NCI-H128 (cell line): ENCODE measurements at regions not wholly inside any gene's neighbourhood (a gene's known extent, or its start where the extent isn't known, plus 50 kb on each side); places are given as distances from the start of the nearest gene placed in this dataset.

Experiments
- DNase-seq: peaks from one replicate; lab custom pipeline; 2025; ENCODE audit not compliant: unreplicated experiment; lab: John Stamatoyannopoulos, UW

DNA sequence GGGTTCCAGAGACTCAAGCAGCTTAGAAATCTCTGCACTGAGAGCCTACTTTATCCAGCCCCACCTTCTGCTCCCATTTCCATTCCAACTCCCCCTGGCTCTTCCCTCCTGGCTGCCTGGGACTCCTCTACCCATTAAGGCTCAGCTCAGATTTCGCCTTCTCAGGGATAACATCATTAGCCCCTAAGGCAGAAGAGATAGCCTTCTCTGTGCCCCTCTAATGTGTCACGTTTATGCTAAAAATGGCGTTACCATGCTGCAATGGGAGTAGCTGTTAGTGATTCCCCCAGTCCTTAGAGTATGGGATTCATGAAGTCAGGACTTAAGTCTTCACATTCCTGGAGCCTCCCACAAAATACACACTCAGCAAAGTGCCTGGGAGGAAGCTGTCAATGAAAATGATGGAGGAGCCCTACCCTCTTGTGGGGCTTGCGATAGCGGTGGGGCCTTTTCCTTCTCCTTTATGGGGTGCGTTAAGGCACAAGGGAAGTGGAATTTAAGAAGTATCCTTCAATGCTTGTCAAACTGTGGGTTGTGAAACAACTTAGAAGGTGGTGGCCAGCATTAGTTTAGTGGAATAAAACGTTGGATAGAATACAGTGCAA, 144.7 kb upstream of the COPS8 start:
- no peak for DNase-seq

DNA sequence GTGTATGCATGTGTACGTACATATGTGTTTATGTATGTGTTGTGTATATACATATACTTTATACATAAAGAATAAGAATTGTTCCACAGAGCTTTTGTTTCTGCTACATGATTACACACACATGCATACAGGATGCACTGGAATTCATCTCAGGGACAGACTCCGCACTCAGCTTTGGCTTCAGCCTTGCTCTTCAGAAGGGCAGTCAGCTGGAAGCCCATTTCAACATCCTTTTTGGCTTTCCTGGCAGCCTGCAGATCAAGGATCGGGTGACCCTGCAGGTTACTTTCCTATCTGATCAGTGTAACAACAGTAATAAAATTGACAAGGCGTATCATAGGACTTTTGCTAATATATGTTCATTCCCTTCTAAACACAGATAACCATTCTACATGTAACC, 144.1 kb upstream of the COPS8 start:
- DNase-seq = no peak

DNA sequence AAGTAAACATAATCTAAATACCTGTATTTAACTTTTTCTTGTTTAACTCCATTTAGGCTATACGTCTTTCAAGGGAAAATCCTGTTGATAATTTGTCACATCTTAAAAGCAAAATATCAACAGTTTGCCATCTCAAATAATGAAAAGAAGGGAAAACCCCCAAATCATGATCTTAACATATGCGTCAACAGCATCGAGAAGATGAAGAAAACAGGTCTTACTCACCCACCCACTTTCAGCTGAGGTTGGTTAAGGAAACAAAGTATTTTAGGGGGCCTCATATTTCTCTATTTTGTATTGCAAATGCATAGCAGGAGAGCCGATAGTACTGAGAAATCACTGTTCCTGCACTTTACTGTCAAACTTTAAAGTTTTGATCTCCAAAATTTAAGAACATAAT, 143.1 kb upstream of the COPS8 start:
- no peak for DNase-seq

DNA sequence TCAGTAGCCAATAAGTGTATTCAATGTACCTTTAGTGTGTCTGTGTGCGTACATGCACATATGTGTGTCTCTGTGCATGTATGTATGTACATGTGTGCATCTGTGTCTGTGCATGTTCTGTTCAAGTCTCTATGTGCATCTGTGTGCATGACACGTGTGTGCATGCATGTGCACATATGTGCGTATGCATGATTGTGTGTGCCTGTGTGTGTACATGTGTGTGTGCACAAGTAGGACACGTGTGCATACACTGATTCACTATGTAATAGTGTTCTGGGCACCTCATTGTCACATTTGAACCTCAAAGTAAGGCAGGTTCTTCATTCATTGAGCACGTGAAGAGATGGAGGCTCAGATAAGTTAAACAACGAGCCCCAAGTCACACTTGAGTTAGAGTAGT, 142.6 kb upstream of the COPS8 start:
- no peak for DNase-seq

DNA sequence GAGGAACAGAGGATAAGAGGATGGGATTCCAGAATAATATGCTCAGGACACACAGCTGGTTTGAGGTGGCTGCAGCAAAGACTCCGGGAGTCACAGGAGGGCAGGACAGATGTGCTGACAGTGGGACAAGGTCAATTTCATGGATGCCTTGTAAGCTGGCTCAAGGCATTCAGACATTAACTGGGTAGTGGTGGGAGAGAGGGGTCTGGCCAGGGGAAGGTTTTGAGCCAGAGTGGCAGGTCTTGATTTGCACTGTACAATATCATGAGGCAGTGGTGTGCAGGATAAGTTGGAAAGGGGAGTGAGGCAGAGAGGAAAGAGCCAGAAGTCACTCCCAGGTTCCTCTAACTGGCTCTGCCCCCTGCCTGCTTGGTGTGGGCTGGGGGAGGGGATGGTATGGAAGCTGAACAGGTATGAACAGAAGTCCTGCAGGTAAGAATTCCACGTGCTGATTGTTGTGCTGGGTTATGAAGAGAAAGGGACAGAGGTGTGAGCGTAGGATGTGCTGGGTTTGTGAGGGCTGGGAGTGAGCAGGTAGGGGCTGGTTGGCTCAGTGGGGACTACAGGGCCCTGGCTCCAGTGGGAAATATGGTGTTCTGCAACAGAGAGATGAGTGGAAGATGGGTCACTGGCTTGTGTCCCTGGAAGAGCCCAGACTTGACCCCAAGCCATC, 141.7 kb upstream of the COPS8 start:
- DNase-seq = no peak

DNA sequence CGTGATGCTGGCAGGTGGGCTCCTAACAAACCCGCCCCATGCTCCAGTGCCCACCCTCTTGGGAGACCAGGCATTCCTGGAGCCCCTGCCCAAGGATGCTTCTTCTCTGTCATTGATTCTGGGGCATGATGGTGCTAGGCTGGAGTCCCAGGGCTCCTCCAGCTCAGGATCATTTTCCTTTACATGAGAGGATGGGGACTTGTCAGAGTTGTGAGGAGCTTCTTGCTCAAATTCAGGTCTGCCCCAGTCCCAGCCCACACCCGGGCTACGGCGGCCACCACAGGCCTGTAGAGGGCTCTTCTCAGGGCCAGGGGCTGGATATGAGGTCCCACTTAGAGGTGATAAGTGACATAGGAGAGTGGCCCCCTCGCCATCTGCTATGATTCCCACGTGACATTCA, 141.1 kb upstream of the COPS8 start:
- DNase-seq = no peak

DNA sequence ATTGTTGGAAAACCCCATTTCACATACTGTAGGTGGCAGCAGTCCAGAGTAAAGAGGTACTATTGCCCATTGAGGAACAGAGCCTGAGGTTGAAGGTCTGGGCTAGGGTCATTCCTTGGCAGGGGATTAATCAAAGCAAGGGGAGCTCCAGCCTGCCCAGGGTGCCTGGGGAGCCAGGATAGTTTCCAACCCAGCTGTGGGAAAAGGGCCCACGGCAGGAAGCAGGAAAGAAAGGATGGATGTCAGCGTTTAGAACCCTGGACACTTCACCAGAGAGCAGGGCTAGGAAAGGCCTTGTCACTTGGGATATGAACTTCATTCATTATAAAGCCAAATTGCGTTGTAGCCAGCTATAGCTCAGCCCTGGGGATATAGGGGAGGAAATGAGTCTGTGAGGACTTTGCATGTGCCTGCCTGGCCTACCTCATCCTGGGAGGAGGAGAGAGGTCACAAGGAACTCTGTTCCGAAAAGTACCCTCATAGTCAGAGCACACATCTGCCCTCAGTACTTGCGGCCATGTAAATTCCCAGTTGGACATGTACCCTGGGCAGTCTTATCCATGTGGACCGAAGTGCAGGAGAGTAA, 140.2 kb upstream of the COPS8 start:
- DNase-seq = no peak

DNA sequence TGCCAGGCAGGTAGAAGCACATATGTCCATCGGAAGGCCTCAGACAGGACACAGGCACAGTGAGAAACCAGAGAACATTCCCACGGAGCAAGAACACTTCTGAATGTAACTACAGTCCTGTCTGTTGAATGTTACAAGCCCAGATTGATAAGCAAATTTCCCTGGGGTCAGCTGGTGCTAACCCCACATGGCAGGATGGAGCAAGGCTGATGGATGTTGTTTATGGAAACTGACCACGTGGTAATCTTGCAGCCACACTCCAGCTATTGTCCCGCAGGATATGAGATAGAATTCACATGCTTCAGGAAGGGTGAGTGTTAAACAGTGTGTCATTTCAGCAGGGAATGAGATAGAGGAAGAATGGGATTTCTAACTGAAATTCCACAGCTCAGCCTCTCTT, 138.8 kb upstream of the COPS8 start:
- DNase-seq = no peak

DNA sequence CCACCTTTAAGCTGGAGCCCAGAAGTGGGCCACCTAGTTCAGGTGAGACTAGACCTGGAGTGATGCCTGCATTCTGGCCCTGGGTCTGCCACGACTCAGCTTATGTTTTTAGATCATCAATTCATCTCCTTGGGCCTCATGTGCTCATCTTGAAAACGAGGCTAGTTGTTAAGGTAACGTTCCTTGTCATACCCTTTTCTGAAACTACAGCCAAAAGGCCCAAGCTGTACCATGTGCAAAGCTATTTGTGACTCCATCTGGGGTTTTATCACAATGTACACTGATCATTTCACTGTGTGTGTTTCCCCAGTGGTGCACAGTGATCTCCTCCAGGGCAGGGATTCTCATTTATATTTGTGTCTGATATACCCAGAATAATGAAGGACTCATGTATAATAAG, 138.4 kb upstream of the COPS8 start:
- DNase-seq = no peak

DNA sequence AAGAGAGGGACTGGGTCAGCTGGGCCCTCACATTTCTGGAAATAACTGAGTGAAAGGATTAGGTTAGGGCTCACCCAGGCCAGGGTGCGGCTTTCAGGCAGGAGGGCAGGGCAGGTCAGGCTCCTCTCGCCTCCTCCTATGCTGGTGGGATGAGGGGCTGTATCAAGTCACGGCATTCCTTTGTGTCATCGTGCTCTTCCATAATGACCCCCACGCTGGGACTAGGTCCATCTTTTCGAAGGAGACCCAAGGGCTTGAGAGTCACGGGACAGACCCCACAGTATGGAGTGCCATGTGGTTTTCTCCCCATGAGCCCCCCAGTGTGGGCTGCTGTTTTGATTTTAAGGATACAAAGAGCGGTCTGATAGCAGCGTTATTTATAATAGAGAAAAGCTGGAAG, 137.8 kb upstream of the COPS8 start:
- no peak for DNase-seq

DNA sequence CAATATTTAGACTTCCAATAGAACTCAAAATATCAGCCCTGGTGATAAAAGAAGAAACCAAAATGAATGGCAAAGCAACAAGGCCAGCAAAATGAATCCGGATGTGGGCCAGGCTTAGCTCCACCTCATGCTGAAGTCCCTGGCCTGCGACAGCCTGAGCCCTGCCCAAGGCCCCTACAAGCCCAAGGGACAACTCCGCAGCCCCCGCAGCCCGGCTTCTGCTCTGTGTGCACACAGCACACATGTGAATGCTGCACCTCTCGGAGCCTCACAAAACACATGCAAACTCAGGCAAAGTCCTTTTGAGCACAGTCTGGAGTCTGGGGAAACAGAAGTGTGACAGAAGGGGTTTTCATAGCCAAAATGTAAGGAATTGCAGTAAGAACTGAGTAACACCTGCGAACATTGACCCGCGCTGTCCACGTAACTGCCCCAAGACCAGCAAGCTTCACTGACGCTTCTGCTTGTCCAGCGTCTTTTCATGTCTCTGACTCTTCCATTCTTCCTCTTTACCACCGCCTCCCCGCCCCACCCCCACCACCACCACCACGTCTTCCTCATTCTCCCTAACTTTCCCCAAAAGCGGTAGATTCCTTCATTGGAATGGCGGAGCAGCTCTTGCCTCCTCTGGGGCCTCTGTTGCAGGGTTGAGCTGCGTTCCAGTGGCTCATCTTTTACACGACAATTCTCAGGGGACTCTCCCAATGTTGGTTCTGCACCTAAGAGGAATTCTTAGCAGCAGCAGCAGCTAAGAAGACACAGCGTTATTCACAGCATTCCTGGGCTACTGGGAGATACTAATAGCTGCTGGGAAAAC, 136.4 kb upstream of the COPS8 start:
- DNase-seq = no peak

DNA sequence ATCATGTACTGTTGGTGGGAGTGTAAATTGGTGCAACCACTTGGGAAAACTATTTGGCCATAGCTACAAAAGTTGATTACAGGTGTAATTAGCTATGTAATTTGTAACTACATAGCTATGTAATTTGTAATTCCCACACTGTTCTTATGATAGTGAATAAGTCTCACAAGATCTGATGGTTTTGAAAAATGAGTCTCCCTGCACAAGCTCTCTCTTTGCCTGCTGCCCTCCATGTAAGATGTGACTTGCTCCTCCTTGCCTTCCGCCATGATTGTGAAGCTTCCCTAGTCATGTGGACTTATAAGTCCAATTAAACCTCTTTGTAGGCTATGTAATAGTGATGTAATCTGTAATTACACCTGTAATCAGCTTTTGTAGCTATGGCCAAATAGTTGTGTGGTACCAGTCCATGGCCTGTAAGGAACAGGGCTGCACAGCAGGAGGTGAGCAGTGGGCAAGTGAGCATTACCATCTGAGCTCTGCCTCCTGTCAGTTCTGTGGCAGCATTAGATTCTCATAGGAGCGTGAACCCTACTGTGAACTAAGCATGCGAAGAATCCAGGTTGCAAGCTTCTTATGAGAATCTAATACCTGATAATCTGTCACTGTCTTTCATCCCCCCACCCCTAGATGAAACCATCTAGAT, 133.7 kb upstream of the COPS8 start:
- no peak for DNase-seq

DNA sequence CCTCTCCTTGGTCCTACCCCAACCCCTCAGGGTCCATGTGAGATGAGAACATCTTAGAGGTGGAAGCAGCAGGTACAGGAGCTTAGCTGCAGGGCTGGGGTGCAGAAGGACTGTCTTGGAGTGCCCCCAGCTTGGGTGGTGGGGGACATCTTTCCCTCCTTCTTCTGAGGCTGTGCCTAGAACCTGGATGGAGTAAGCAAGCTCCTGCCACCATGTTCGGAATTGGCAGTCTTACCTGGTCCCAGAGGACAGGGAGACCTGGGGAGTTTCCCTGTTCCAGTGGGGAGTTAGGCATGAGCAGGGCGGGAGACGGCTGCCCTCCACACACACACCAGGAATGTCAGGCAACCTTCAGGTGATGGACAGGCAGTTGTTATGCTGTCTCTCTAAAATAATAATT, 131.0 kb upstream of the COPS8 start:
- no peak for DNase-seq

DNA sequence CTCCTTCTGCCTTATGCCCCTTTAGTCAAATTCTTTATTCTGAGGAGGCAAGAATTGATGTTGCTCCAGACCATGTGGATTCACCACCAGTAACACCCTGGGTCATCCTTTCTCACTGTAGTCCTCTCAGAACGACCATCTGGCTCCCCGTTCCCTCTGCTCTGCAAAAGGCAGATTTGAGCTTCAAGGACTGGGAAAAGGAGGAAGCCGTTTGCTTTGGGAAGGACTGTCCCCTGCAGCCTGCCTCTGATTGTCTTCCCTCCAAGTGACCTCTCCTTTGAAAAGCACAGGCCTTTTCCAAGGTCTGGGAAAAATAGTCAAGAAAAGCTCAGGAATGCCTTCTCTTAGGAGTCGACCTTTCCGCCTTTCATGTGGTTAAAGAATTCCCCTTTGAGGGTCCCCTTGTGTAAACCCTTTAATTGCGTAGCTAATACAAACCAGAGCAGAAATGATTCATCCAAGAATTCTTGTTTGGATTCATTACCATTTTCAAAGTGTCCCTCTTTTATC, 130.1 kb upstream of the COPS8 start:
- no peak for DNase-seq

DNA sequence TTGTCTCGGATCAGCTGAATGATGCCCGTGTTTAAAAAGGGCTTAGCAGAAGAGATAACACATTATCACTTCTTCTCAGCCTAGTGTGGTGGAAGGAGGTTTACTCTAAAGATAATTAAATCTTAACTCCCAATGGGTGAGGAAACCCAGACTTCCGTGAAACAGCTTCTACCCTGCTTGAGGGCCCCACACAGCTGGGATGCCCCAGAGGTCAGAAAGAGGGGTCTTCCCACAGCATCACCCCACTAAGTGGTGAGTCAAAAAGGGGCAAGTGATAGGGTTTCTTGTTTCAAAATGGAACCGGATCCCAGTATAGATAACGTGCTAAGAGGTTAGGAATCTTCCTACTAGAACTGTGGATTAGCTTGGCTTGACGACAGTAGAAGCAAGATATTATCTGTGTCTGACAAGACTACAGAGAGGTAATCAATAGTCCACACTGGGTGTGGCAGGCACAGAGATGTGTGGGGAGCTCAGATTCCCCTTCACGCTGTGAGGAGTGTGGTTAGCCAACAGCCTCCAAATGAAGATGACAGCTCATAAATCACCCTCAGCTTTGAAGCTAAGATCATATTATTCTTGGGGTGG, 129.6 kb upstream of the COPS8 start:
- no peak for DNase-seq

DNA sequence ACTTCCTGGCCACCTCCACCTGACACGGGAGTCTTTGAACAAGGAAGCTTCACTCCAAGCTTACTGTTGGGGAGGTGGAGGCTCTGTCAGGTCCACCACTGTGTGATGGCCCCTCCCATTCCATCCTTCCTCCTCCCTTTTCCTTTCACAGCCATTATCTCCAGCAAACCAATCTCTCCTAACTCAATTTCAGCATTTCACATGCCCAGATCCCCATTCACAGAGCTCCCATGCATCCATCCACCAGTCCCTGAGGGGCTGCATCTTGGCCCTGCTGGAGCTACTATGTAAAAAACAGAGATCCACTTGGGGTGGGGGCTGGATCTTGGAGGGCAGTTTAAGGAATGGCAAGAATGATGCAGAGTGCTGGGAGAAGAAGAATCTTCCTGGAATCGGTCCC, 129.0 kb upstream of the COPS8 start:
- DNase-seq = no peak

DNA sequence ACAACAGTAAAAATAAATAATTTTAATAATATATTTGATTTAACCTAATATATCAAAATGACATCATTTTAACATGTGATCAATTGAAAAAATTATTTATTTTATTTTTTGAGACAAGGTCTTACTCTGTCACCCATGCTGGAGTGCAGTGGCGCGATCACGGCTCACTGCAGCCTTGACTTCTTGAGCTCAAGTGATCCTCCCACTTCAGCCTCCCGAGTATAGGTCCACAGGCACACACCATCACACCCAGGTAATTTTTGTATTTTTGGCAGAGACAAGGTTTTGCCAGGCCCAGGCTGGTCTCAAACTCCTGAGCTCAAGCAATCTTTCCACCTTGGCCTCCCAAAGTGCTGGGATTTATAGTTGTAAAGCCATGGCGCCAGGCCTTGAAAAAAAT, 126.7 kb upstream of the COPS8 start:
- DNase-seq = no peak

DNA sequence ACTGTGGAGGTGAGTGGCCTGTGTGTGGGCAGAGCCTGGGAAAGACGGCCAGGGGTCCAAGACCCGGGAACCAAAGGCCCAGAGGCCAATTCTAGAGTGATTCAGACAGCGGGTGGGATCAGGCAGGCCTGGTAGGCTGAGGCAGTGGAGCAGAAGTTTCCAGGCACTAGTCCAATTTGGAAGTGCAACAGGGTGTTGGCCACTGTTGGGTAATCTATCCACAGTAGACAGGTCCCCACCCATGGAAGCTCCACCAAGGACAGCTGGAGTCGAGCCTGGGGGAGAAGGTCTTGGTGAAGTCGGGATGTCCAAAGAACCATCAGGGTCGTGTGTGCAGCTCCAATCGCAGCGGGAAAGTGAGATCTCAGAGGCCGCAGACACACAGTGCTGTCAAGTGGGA, 125.8 kb upstream of the COPS8 start:
- no peak for DNase-seq

DNA sequence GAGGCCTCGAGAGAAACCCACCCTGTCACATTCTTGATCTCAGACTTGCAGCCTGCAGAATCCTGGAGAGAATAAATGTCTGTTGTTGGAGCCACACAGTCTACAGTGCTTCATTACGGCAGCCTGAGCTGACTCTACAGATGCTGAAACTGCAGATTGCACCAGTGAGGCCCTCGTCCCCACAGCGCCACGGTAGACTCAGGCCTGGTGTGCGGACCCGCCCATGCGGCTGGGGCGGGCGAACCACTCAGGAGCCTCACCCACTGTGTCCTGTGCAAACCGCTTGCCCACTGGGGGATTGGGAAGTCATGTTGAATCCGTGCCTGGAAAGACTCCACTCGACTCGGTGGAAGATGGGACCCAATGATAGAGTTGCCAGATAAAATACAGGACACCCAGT, 125.2 kb upstream of the COPS8 start:
- no peak for DNase-seq

DNA sequence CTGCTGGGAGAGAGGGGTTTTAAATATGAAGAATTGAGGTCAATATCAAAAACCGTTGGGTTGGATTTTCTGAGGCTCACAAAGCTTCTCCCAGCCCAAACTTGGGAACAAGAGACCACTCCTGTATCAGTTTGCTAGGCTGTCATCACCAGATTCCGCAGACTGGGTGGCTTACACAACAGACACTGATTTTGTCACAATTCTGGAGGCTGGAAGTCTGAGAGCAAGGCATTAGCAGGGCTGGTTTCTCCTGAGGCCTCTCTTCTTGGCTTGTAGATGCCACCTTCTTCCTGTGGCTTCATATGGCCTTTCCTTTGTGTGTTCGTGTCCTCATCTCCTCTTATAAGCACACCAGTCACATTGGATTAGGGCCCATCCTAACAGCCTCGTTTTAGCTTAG, 122.9 kb upstream of the COPS8 start:
- no peak for DNase-seq

DNA sequence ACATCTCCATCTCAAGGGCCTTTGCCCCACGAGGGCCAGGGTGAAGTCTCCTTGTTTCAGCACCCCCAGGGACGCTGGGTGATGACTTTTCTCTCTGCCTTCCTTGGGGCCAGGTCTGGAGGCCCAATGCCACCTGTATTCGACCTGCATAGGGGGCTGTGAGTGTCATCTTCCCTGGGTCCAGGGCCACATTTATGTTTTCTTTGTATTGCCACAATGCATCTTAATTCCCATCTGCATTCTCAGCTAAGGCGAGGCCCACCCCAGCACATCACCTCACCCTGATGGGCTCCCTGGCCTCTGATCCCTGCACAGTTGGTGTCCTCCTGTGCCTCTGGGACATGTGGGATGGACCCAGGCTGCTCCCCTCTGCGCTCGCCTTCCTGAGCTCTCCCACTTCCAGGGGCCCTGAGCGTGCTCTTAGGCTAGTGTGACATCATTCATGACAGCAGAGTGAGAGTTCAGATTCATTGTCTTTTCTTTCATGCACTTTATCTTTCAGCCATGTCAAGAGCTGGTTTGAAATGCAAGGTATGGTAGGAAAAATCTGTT, 122.0 kb upstream of the COPS8 start:
- DNase-seq = no peak
